ENCODE measurements at regions not wholly inside any gene's neighbourhood (a gene's known extent, or its start where the extent isn't known, plus 50 kb on each side); places are given as distances from the start of the nearest gene placed in this dataset.
A peak's percentile ranks its signal among the peaks of the same experiment; 100 is the strongest.

DNA sequence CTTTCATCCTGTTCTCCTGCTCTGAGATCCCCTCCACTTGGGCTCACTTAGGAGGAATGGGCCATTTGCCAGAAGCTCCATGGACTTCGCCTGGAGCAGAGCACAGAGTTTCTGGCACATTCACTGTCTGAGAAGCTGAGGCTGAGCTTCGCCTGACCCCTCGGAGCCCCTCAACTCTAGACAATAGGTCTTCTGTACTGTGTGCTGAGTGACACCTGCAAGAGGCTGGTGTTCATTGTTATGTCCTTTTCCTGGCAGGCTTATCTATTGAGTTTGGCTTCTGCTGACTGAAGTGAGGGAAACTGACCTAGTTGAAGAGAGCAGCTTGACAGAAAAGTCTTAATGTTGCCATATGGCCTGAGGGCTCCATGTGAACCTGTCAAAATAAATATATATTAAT, 124.3 kb downstream of the EHF start:
- 58 to 70% methylated on average over 3 of the region's 3 CpGs for WGBS, 2 donors
- intact Hi-C loops (cut with DNase I; ENCODE audit: low total_unique reads), result no loop called here

DNA sequence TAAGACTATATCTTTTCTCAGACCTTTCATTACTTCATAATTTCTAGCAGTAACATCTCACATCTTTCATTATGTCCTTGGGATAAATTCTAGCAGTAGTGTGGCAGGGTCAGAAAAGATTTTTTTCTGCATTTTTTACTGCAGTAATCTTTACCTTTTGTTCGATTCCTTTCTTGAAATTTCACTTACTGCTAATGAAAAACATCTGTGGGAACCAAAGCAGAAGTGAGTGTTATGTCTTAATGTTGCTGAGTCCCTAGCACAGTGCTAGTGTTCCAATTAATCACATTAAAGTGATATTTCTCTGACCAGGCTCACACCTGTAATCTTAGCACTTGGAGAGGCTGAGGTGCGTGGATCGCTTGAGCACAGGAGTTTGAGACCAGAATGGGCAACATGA, 123.6 kb downstream of the EHF start:
- no peak for TF ChIP-seq POLR2A (IDR thresholded peaks at IDR 0.05)
- TF ChIP-seq, protein P1, sequence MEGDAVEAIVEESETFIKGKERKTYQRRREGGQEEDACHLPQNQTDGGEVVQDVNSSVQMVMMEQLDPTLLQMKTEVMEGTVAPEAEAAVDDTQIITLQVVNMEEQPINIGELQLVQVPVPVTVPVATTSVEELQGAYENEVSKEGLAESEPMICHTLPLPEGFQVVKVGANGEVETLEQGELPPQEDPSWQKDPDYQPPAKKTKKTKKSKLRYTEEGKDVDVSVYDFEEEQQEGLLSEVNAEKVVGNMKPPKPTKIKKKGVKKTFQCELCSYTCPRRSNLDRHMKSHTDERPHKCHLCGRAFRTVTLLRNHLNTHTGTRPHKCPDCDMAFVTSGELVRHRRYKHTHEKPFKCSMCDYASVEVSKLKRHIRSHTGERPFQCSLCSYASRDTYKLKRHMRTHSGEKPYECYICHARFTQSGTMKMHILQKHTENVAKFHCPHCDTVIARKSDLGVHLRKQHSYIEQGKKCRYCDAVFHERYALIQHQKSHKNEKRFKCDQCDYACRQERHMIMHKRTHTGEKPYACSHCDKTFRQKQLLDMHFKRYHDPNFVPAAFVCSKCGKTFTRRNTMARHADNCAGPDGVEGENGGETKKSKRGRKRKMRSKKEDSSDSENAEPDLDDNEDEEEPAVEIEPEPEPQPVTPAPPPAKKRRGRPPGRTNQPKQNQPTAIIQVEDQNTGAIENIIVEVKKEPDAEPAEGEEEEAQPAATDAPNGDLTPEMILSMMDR (IDR thresholded peaks at IDR 0.05), result no peak
- H3K36me3 ChIP-seq (ENCODE audit: low read depth, missing control alignments), result no peaks in the 10 kb centered on the region
- no peaks in the 10 kb centered on the region for H3K27me3 ChIP-seq

More for the DNA sequence above, 124.3 kb downstream of the EHF start:
- no peaks in the 10 kb centered on the region for H3K9me3 ChIP-seq
- peak; percentile 25 for DNase-seq
- TF ChIP-seq POLR2A (IDR thresholded peaks at IDR 0.05), result no peak
- TF ChIP-seq, protein P1 (IDR thresholded peaks at IDR 0.05), result no peak
- no peak overlapping the region for H3K27ac ChIP-seq
- no peaks in the 10 kb centered on the region for H3K4me1 ChIP-seq
- no peak overlapping the region for H3K4me3 ChIP-seq
- no peaks in the 10 kb centered on the region for H3K36me3 ChIP-seq (ENCODE audit: low read depth, missing control alignments)
- no peaks in the 10 kb centered on the region for H3K27me3 ChIP-seq

DNA sequence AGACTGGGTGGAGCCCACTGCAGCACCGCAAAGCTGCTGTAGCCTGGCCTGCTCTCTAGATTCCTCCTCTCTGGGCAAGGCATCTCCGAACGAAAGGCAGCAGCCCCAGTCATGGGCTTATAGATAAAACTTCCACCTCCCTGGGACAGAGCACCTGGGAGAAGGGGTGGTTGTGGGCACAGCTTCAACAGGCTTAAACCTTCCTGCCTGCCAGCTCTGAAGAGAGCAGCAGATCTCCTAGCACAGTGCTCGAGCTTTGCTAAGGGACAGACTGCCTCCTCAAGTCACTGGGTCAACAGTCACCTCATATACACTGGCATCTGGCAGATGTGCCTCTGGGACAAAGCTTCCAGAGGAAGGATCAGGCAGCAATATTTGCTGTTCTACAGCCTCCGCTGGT, 117.3 kb downstream of the EHF start:
- 90 to 91% methylated on average over 4 to 5 of the region's 5 CpGs for WGBS, 2 donors
- no peaks in the 10 kb centered on the region for H3K9me3 ChIP-seq
- TF ChIP-seq, protein P1 (IDR thresholded peaks at IDR 0.05), result no peak
- TF ChIP-seq POLR2A (IDR thresholded peaks at IDR 0.05), result no peak
- no peaks in the 10 kb centered on the region for H3K27me3 ChIP-seq
- DNase-seq, result no peak
- intact Hi-C loops (cut with DNase I; ENCODE audit: low total_unique reads), result no loop called here
- no peak overlapping the region for H3K27ac ChIP-seq
- no peak overlapping the region for H3K4me3 ChIP-seq
- H3K4me1 ChIP-seq, result no peaks in the 10 kb centered on the region
- H3K36me3 ChIP-seq (ENCODE audit: low read depth, missing control alignments), result no peaks in the 10 kb centered on the region

More for the DNA sequence above, 123.6 kb downstream of the EHF start:
- intact Hi-C loops (cut with DNase I; ENCODE audit: low total_unique reads), result no loop called here
- H3K4me1 ChIP-seq, result no peaks in the 10 kb centered on the region
- 88 to 94% methylated on average over 3 of the region's 3 CpGs for WGBS, 2 donors
- DNase-seq, result no peak
- no peak overlapping the region for H3K27ac ChIP-seq
- H3K4me3 ChIP-seq, result no peak overlapping the region
- H3K9me3 ChIP-seq, result no peaks in the 10 kb centered on the region

GRCh38 chr11:34732831-34733230, 111.9 kb downstream of the EHF start:
- 33 to 54% methylated on average over 1 of the region's 1 CpG for WGBS, 2 donors

GRCh38 chr11:34731603-34732002, 110.7 kb downstream of the EHF start:
- Histone ChIP-seq H3K9me3 (no peaks in the 10 kb centered on the region), H3K27me3 (no peaks in the 10 kb centered on the region), H3K4me1 (no peaks in the 10 kb centered on the region), H3K36me3 (ENCODE audit: low read depth, missing control alignments) (no peaks in the 10 kb centered on the region), H3K27ac (no peak overlapping the region), H3K4me3 (no peak overlapping the region)
- TF ChIP-seq, protein P1 (IDR thresholded peaks at IDR 0.05), result no peak
- no peak for TF ChIP-seq POLR2A (IDR thresholded peaks at IDR 0.05)
- DNase-seq, result no peak
- 68 to 92% methylated on average over 3 of the region's 3 CpGs for WGBS, 2 donors
- intact Hi-C loops (cut with DNase I; ENCODE audit: low total_unique reads), result no loop called here

More at GRCh38 chr11:34732831-34733230, 111.9 kb downstream of the EHF start:
- intact Hi-C loops (cut with DNase I; ENCODE audit: low total_unique reads), result no loop called here
- TF ChIP-seq POLR2A (IDR thresholded peaks at IDR 0.05), result no peak
- TF ChIP-seq, protein P1 (IDR thresholded peaks at IDR 0.05), result no peak
- Histone ChIP-seq H3K36me3 (ENCODE audit: low read depth, missing control alignments) (no peaks in the 10 kb centered on the region), H3K27me3 (no peaks in the 10 kb centered on the region), H3K4me1 (no peaks in the 10 kb centered on the region), H3K9me3 (no peaks in the 10 kb centered on the region), H3K27ac (no peak overlapping the region), H3K4me3 (no peak overlapping the region)
- no peak for DNase-seq

Measured in testis (tissue), 2 donors.